ENCODE measurements at regions not wholly inside any gene's neighbourhood (a gene's known extent, or its start where the extent isn't known, plus 50 kb on each side); places are given as distances from the start of the nearest gene placed in this dataset.

DNA sequence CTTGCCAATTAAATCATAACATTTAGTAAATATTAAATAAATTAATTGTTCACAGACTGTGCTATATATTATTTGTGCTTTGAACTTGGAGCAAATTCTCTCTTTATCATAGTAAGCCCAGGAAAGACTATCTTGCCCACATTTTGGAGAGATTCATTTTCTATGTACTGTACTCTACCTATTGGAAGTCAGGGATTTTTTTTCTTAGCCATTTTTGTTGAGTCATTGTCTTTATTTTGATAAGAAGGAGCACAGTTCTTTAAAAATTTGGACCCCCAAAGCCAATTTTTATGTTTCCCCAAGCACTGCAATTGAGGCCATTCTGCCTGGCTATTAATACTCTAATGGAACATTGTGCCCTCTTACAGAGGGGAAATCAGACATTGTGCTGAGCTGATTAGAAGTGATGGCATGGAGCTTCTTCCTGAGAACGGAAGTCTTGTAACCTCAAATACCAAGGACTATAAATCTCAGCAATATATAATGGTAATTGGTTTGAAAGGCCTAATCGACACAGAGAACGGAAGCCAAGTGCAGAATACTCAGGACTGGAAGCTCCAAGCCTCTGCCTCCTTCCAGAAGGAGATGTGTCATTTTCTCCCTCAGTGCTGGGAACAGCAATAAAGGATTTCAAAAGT is 188.8 kb upstream of the PAPPA start:
- no peak overlapping the region for H3K27ac ChIP-seq
- TF ChIP-seq, protein P1, sequence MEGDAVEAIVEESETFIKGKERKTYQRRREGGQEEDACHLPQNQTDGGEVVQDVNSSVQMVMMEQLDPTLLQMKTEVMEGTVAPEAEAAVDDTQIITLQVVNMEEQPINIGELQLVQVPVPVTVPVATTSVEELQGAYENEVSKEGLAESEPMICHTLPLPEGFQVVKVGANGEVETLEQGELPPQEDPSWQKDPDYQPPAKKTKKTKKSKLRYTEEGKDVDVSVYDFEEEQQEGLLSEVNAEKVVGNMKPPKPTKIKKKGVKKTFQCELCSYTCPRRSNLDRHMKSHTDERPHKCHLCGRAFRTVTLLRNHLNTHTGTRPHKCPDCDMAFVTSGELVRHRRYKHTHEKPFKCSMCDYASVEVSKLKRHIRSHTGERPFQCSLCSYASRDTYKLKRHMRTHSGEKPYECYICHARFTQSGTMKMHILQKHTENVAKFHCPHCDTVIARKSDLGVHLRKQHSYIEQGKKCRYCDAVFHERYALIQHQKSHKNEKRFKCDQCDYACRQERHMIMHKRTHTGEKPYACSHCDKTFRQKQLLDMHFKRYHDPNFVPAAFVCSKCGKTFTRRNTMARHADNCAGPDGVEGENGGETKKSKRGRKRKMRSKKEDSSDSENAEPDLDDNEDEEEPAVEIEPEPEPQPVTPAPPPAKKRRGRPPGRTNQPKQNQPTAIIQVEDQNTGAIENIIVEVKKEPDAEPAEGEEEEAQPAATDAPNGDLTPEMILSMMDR (IDR thresholded peaks at IDR 0.05) = no peak
- no peak for TF ChIP-seq ZFX (IDR thresholded peaks at IDR 0.05; ENCODE audit: borderline replicate concordance)

- H3K27ac ChIP-seq = no peak overlapping the region
- TF ChIP-seq ZFX (IDR thresholded peaks at IDR 0.05; ENCODE audit: borderline replicate concordance) = no peak
- TF ChIP-seq, protein P1 (IDR thresholded peaks at IDR 0.05) = no peak
Measured at GRCh38 chr9:115966660-115967059, 186.9 kb upstream of the PAPPA start.

- no peak overlapping the region for H3K27ac ChIP-seq
- no peak for TF ChIP-seq ZFX (IDR thresholded peaks at IDR 0.05; ENCODE audit: borderline replicate concordance)
- TF ChIP-seq, protein P1 (IDR thresholded peaks at IDR 0.05) = no peak
Measured at GRCh38 chr9:115969096-115969495, 184.5 kb upstream of the PAPPA start.

DNA sequence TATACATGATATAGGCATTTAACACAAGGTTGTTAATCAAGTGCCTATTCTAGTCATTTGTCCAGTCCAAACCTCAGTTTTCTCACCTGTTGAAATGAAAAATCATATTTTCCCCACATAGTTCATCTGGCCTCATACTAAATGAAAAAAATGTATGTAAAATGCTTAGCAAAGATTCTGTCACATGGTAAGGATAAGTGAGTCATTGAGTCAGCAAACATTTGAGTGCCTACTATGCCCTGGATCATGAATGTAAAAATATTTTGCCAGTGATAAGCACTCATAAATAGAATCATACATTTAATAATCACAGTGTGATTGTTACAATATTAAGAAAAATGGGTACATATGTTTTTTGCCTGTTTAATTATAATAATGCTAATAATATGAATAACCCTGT is 181.2 kb upstream of the PAPPA start:
- no peak for TF ChIP-seq ZFX (IDR thresholded peaks at IDR 0.05; ENCODE audit: borderline replicate concordance)
- TF ChIP-seq, protein P1 (IDR thresholded peaks at IDR 0.05) = no peak

DNA sequence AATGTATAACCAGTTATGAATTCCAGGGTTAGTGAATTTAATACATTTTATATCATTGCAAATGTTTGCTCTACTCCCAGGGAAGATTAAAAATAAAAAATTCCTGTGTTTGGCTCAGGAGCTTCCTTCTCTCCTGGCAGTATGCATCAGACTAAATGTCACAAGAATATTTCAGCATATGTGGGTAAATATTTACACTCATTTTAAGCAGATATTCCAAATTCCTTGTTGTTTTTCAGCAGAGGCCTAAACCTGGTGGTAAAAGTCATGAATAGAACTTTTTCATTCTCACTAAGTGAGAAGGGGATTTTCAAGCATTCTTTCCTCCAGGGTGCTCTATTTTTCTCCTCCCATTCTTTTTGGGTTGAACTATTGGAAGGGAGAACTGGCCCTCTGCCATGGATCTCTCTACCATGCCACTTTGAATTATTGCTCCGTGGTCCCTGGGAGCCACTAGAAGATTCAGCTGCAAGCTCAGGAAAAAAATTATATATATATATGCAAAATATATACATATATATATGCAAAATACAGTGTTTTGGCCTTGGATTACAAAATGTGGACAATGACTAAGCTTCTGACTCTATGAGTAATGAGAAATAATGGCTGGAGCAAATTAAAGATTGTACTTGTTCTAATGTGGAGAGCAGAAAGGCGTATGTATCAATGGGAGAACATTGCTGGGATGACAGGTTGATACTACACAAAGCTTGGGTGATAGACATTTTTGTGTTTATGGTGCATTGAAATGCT is 180.6 kb upstream of the PAPPA start:
- no peak overlapping the region for H3K27ac ChIP-seq
- TF ChIP-seq, protein P1 (IDR thresholded peaks at IDR 0.05) = no peak
- no peak for TF ChIP-seq ZFX (IDR thresholded peaks at IDR 0.05; ENCODE audit: borderline replicate concordance)

More for the DNA sequence above, 181.2 kb upstream of the PAPPA start:
- no peak overlapping the region for H3K27ac ChIP-seq

GRCh38 chr9:115976781-115977180 is 176.8 kb upstream of the PAPPA start:
- no peak overlapping the region for H3K27ac ChIP-seq
- TF ChIP-seq, protein P1 (IDR thresholded peaks at IDR 0.05) = no peak
- no peak for TF ChIP-seq ZFX (IDR thresholded peaks at IDR 0.05; ENCODE audit: borderline replicate concordance)

DNA sequence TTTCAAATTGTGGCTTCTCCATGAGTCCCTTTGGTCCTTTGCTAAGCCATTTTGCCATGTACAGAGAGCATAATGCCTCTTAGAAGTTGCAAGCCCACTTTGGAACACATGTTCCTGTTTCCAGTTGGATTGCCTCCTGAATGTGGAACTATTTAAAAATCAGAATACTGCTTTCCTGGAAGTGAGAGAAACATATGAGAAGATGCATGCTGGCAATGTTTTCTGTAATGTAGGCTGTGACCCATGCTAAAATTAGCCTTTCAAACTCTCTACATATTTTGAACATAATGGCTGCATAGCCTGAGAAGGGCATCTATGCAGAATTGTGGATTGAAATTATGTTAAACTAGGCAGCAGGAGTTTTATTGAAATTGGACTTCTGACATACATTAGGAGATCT is 175.5 kb upstream of the PAPPA start:
- H3K27ac ChIP-seq = no peak overlapping the region
- TF ChIP-seq, protein P1 (IDR thresholded peaks at IDR 0.05) = no peak
- no peak for TF ChIP-seq ZFX (IDR thresholded peaks at IDR 0.05; ENCODE audit: borderline replicate concordance)

Data from 22Rv1 (cell line).